HG02938 (cell line): ENCODE measurements at regions not wholly inside any gene's neighbourhood (a gene's known extent, or its start where the extent isn't known, plus 50 kb on each side); places are given as distances from the start of the nearest gene placed in this dataset.

Source experiments
- ATAC-seq: cut with Tn5 transposase; IDR thresholded peaks from one replicate; pipeline ENCODE4 v1.9.1; 2021; ENCODE audit warnings: mild to moderate bottlenecking, moderate library complexity; ENCODE audit not compliant: unreplicated experiment

DNA sequence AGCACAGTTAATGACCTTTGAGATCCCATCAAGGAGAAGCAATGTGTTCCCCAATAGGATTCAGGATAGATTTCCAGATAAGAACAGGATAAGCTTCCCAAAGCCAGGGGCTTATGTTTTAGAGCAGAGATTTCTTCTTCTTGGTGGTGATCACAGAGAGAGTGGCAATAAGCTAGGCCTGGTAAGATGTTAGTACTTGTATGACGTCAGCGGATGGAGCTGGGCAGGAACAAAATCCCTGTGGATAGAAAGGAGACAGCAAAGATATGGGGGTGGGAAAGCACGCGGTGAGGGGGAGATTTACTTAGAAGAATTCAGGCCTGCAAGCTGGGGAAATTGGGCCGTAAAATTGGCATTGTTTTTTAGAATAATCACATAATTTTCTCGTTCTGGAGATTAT lies 323.0 kb downstream of the MTX2 start:
- no peak for ATAC-seq

DNA sequence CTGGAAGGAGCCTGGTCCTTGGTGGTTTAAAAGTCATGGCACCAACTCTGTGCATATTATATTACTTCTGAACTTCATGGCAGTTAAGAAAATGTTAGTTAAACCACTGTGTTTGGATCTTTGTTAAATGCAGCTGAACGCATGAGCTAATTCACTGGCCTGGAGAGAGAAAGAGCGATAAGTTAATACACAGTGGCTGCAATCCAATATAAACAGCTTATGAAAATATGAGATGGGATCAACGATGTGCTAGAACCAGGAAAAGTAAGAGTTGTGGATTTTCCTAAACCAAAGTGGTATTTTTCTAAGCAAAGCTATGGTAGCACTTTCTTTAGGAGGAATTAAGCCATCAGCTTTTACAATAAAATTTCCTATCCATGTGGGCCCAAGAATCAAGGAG lies 326.7 kb downstream of the MTX2 start:
- no peak for ATAC-seq

DNA sequence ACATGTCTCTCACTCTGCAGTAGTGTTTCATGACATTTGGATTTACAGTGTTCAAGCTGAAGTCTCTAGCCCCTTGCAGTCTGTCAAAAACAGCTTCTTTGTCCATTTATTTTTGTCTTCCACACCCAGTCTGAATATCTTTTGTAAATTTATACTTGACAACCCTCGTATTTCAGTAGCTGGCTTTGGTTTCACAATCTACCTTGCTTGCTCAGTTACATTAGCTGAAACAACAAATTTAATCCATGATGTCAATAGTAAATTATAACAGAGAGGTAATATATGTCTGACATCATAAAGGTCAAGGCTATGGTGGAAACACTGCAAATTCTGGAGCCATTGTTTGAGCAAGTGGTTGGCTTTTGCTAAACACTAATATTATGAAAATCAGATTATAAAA lies 328.7 kb downstream of the MTX2 start:
- no peak for ATAC-seq

DNA sequence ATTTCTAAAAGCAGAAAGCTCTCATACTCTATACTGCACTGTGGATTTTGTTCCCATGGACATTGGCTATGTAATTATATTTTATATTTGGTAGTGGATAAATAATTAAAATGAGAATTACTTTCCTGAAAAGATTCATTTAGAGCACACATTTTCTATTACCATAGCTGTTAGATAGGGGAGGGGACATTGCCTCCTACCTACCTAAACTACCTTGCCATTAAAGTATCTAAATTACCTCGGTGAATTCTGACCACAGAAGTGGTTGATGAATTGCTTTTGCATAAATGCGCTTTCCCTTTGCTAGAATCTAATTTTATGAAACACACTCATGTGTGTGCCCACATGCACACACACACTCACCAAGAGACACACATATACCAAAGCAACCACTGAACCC lies 329.1 kb downstream of the MTX2 start:
- no peak for ATAC-seq

DNA sequence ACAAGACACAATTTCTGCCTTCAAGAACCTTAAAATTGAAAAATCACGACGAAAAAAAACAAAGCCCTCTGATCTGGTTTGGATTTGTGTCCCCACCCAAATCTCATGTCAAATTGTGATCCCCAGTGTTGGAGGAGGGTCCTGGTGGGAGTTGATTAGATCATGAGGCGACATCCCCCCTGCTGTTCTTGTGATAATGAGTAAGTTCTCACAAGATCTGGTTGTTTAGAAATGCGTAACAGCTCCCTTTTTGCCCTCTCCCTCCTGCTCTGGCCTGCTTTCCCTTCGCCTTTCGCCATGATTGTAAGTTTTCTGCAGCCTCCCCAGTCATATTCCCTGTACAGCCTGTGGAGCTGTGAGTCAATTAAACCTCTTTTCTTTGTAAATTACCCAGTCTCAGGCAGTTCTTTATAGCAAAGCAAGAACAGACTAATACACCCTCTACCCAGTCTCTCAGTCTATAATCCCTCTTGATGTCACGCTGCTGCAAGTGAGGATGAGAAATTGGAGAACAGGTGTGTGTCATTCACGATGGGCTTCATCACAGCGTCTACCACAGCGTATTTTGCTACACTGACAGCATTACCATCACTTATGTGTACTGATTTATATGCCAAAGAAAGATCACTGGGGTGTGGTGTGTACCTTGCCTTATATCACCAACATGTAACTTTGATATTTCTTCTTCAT lies 330.7 kb downstream of the MTX2 start:
- no peak for ATAC-seq

DNA sequence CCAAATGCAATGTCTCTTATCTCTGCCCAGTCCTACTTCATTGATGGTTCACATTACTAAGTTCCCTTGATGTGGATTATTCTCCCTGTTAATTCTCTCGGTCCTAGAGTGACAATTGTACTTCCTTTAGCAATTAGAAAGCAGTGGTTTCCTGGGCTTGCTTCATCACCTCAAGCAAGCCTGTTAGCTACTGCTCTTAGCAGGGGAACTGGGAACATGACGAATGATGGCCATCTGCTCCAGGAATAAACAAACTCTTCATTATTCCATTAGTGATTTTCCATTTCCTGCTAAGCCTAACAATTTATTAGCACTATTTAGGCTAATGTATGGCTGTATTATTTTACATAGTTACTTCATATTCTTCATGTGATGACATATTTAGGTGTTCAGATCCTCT lies 331.8 kb downstream of the MTX2 start:
- no peak for ATAC-seq

DNA sequence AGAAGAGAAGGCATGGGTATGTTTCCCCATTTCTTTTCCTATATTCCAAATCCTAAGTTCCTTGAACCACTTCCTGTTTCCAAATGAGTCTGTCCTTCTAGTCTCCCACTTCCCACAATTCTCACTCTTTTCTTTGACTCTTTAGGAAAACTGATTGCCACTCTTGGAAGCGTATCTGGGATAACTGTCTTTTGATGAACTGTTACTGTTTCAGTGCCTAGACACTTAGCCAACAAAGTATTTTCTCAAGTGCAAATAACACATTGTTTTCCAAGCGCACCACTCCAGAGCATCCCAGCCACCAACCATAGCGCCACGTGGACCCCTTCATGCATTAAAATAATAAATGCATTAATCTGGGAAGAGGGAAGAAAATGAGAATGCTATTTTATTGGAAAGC lies 342.8 kb downstream of the MTX2 start:
- ATAC-seq = no peak

DNA sequence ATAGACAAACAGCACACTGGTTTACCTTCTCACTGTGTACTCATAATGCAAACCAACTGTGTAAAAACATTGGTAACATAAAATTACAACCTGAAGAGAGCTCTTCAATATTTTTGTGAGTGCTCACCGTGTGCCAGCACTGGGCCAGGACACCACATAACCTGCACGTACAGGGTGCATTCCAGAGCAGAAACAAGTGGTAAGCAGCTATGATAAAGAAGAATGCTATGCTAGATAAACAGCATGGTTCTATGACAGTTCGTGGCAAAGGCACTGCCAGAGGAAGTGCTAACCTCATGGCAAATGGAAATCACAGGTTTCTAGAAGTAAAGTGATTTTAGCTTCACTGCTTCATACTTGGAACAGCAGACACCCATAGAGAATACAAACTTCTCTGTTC lies 343.5 kb downstream of the MTX2 start:
- no peak for ATAC-seq

DNA sequence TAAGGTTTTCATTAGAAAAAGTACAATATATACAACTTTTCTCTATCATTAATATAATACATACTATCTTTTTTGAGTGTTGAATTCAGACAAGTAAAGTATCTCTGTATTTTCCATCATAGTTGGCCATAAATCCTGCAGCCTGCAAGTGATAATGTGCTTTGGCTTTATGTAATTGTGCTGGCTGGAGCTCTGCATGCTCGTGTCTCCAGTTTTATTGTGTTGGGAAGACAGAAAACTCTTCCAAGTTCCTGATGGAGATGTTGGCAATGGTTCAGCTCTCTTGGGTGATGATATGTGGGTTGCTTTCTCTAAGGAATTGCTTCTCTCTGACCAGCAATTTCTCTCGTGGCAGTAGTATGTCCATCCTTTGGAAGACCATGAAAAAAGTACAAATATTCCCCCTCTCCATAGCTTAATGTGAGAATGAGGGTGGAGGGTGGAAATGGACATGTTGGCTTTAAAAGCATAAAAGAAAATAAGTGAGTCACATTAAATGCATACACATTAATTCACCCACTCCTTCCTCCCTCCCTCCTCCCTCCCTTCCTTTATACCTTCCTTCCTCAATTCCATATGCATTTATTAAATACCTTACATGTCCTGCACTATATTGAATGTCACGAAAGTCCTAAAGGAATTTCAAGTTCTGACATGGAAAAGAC lies 344.2 kb downstream of the MTX2 start:
- ATAC-seq = no peak

DNA sequence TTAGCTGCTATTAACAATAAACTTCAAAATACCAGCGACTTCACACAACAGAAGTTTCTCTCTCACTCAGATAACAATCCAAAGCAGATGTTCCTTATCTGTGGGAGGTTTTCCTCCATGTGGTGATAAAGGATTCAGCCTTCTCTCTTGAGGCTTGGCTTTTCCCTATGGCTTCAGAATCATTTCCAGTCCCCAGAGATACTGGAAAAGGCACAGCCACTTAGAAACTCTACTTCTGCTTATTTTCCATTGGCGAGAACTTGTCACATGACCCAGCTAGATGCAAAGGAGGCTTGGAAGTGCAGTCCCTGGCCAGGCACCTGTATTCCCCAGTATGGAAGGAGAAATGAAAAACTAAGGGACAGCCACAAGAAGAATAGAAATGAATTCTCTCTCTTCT lies 344.8 kb downstream of the MTX2 start:
- ATAC-seq = no peak

DNA sequence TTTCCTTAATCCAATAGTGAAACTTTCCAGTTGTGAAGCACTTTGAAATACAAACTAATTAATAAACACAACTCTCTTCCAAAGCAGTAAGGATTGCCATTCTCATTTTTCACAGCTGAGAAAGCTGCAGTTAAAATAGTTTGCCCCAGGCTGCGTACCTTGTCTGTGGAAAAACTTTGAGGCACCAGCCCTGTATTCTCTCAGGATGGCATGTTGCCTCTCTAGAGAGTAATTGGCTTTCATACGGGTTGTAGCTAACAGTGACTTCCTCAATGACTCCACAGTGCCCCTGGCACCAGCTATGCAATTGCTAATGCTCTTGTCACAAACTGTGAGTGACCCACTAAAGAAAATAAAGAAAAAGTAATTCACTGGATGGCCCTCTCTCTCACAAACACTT lies 345.7 kb downstream of the MTX2 start:
- no peak for ATAC-seq

DNA sequence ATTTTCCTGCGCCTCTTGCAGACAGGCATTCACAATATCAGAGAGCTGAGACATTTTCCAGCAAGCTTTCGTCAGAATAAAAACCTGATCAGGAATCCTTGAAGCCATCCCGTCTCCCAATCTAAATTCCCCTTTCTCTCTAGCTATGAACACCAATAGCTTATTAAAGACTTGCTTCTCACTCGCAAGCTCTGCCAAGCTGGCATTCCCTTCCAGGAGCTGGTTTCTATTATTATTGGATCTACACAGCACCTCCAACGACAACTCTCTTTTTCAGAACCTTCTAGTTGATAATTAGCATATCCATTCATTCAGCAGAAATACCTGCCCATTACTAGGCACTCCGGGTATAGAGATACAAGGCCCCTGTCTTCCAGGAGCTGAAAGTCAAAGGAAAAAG lies 350.3 kb downstream of the MTX2 start:
- no peak for ATAC-seq

DNA sequence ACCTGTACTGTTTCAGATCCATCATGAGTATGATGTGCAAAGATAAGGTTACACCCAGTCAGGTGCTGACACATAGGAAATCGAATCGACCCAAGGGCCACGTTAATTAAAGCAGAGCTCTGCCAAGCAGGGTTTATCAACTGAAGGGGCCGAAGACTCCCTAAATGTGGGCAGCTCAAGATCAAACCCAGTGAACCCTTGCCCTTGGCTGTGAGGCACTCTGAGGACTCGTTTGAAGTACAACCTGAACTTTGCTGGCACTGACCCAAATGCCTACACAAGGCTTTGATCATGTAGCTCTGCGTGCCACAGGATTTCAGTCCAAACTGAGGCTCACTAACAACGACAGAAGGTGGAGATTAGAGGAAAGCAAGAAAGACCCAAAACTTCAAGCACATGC lies 352.1 kb downstream of the MTX2 start:
- ATAC-seq = no peak

DNA sequence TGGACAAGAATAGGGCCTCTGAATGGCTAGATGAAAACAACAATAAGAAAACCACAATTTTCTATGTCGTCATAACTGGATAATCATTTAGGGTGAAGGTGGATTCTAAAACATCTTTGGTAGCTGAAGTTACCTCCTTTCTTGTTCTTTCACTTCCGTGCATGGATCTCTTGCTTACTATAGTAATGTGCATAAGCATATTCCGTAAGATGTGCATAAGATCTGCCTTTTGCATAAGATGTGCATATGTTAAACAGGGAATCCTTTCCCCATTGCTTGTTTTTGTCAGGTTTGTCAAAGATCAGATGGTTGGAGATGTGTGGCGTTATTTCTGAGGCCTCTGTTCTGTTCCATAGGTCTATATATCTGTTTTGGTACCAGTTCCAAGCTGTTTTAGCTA lies 353.6 kb downstream of the MTX2 start:
- no peak for ATAC-seq

DNA sequence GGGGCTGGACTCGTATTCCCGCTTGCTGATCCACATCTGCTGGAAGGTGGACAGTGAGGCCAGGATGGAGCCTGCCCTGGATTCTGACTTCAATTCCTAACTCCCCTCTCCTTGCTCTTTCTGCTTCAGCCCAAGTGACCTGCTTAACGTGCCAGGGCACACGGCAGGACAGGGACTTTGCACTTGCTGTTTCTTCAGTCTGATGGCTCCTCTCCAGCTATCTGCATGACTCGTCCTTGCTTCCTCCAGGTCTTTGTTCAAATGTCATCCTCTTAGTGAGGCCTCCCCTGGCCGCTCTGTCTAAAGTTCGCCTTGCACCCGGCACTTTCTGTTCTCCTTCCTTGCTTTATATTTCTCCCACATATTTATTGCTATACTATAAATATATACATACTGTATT lies 357.6 kb downstream of the MTX2 start:
- no peak for ATAC-seq

DNA sequence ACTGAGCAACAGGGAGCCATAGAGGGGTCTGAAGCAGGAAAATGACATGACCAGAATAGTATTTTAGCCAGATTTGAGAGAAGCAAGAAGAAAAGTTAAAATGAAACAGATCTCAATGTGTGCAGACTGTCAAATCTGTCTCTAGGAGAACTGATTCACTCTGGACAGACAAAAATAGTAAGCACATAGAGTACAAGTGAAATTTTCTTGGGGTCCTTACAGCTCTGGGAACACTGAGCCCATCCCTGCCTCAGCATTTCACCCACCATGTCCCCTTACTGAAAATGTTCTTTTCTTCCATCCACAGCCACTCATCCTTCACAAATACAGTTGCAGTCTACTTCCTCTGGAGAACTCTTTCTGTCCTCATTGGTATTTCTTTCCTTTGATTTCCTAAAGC lies 359.2 kb downstream of the MTX2 start:
- ATAC-seq = no peak

DNA sequence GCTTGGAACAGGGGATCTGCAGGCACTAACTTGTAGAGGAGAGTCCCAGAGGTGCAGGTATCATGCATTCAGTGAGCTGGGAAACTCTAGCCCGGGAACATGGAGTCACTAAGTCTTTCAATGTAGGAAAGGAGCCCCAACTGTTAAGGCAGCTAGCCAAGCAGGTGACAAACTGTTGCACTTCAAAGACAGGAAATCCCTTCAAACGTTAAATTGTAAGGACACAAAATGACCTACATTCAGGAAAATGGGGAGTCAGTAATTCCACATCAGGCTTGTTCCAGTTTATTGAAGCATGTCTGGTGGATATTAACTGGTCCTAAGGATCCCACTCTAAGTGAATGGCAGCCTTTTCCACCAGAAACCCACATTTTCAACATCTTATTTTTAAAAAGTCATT lies 364.5 kb downstream of the MTX2 start:
- ATAC-seq = no peak

DNA sequence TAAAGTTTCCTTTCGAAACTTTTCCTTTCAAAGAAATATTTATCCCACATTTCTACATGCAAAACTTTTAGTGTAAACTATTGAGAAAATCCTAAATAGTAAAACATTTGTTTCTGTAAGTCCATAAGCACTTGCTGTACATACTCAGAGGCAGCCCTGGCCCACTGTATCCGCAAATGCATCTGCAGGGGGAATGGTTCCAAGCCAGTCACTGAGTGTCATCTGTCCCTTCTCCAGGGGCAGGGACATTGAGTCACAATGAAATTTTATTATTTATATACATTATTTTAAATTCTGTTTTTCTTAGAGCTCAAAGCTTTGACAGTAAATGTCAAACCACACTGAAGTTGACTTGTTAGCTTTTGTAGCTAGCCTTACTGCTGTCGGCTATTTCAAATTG lies 367.2 kb downstream of the MTX2 start:
- no peak for ATAC-seq

DNA sequence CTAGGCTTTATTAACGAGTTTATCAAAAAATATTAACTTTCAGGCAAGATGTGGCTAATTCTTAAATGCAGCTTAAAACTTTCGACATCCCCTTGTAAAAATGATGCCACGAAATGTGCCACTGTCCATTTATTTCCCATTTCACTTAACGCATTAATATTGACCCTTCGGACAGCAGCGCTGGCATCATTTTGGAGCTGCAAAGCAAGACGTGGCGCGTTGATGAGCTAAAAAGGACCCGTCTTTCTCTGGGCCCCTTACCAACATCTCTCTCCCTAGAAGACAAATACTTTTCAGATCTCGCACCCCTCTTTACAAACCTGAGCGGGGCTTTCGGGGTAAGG lies 367.9 kb downstream of the MTX2 start:
- no peak for ATAC-seq

DNA sequence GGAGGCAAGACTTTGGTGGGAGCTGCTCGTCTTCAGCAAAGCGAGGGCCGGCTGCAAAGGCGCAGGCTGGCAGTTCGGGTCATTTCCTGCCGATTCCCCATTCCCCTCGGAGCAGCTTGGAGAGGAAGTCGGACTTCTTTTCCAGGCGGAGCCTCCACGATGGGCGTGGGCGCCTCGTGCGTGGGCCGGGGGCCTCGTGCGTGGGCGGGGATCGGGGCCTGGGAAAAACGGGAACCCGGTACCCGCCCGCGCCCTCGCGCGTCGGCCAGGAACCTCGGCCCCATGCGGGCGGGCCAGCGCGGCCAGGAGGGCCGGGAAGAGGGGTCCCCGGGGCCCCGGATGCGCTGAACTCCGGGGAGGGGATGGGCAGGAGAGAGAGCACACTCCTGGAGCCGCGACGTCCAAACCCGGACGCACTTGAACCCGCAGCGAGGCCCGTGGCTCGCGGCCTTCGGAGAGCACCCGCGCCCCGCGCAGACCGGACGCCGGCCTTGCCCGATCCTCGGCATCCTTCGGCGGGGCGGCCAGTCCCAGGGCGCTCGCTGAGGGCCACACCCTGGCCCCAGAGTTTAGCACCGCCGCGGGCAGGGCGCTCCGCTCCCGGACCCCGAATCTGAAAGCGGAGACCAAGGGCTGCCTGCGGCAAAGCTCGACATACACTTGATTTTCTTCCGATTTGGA lies 368.4 kb downstream of the MTX2 start:
- peak; percentile 31 for ATAC-seq

DNA sequence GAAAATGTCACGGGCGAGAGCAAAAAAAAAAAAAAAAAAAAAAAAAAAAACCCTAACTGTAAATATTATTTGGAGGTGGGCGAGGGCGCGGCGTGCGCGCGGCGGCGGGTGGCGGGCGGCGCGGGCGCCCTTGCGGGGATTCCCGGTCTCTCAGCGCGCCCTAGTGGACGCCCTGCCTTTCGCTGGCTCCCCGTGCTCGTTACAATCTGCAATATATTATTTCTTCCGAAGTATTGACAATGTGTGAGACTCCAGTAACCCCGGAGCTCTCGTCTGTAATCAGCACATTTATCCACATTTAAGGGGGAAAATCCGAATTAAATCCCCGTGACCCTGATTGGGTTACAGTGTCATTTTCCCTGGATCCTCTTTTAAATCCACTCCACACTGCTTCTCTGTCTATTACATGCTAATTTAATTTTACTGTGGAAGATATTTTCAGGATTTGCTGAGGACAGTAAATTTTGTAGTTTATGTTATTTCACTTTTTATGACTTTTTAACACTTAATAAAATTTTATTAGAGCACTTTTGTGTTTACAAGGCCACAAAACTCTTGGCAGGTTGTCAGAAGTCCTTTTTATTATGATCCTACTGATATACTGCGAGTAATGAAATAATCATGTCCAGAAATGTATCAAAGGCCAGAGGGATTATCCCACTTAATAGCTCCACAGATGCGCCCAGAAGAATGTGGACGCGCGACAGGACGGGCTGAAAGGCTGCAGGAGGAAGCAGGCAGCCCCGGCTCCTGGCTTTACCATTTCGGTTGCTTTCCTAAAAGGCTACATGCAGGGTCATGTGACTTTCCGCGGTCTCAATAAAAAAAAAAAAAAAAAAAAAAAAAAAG lies 369.1 kb downstream of the MTX2 start:
- peak; percentile 70 for ATAC-seq

DNA sequence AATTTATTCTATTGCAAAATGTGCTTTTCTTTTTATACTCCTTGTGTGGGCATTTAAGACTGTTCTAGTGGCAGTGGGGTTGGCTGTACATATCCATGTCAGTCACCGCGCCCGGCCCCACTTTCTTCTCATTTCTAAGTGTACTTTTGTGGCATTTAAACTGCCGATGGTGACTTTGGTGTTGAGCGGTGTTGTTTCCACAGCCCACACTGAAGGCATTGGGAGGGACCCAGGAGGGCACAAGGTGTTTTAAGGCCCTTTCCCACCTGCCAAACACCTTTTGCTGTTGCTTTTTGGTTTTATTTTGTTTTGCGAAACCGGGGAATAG lies 369.7 kb downstream of the MTX2 start:
- ATAC-seq = no peak
